SK-N-SH treated with all-trans-retinoic acid at 6 μM for 48 hours (cell line): ENCODE measurements at regions not wholly inside any gene's neighbourhood (a gene's known extent, or its start where the extent isn't known, plus 50 kb on each side); places are given as distances from the start of the nearest gene placed in this dataset.

ENCODE experiments used
- ATAC-seq: fragments of 200-7000 bp; cut with Tn5 transposase; 3 replicates; pipeline ENCODE4 v1.9.1; 2020; ENCODE audit warnings: mild to moderate bottlenecking, moderate library complexity
- ARNTL ChIP-seq: fragments of 450-650 bp; formaldehyde crosslinking; IDR thresholded peaks from 2 replicates; pipeline ENCODE4 v1.5.0; 2020; ENCODE audit warnings: low read depth, mild to moderate bottlenecking, moderate library complexity, borderline replicate concordance
- BACH2 ChIP-seq: fragments of 250-450 bp; sonication (Bioruptor Pico); IDR thresholded peaks from 2 replicates; pipeline ENCODE4 v1.9.0; 2021; ENCODE audit warnings: mild to moderate bottlenecking, borderline replicate concordance
- CREB5 ChIP-seq: fragments of 250-450 bp; sonication (Bioruptor Pico); IDR thresholded peaks from 2 replicates; pipeline ENCODE4 v1.5.1; 2020; ENCODE audit warnings: low read depth, mild to moderate bottlenecking, moderate library complexity
- CSDC2 ChIP-seq: fragments of 250-450 bp; sonication (Bioruptor Pico); IDR thresholded peaks from 2 replicates; pipeline ENCODE4 v1.5.0; 2020; ENCODE audit warnings: mild to moderate bottlenecking, moderate library complexity
- CSRNP3 ChIP-seq: fragments of 250-450 bp; sonication (Bioruptor Pico); IDR thresholded peaks from 2 replicates; pipeline ENCODE4 v1.5.1; 2021; ENCODE audit warnings: mild to moderate bottlenecking, moderate library complexity
- ESRRG ChIP-seq: fragments of 250-450 bp; sonication (Bioruptor Pico); IDR thresholded peaks from 2 replicates; pipeline ENCODE4 v1.6.1; 2021; ENCODE audit warnings: mild to moderate bottlenecking
- GLIS3 ChIP-seq: fragments of 250-450 bp; sonication (Bioruptor Pico); IDR thresholded peaks from 2 replicates; pipeline ENCODE4 v1.5.0; 2020; ENCODE audit warnings: mild to moderate bottlenecking, moderate library complexity
- ISL1 ChIP-seq: fragments of 250-450 bp; sonication (Bioruptor Pico); IDR thresholded peaks from 2 replicates; pipeline ENCODE4 v2.1.2; 2022; ENCODE audit warnings: mild to moderate bottlenecking, moderate library complexity
- OSR1 ChIP-seq: fragments of 250-450 bp; sonication (Bioruptor Pico); IDR thresholded peaks from 2 replicates; pipeline ENCODE4 v1.8.0; 2022; ENCODE audit warnings: moderate library complexity, mild to moderate bottlenecking, inconsistent platforms
- PATZ1 ChIP-seq: fragments of 250-450 bp; sonication (Bioruptor Pico); IDR thresholded peaks from 2 replicates; pipeline ENCODE4 v1.8.0; 2020; ENCODE audit warnings: mild to moderate bottlenecking, moderate library complexity, borderline replicate concordance
- POU6F1 ChIP-seq: fragments of 250-450 bp; sonication (Bioruptor Pico); IDR thresholded peaks from 2 replicates; pipeline ENCODE4 v1.8.0; 2021; ENCODE audit warnings: low read depth, mild to moderate bottlenecking, moderate library complexity, borderline replicate concordance
- PPARA ChIP-seq: fragments of 250-450 bp; sonication (Bioruptor Pico); IDR thresholded peaks from 2 replicates; pipeline ENCODE4 v1.5.0; 2020; ENCODE audit warnings: mild to moderate bottlenecking, borderline replicate concordance
- RARB ChIP-seq: fragments of 250-450 bp; sonication (Bioruptor Pico); IDR thresholded peaks from 2 replicates; pipeline ENCODE4 v1.8.0; 2021; ENCODE audit warnings: mild to moderate bottlenecking, moderate library complexity
- SNAI2 ChIP-seq: fragments of 250-450 bp; sonication (Bioruptor Pico); IDR thresholded peaks from 2 replicates; pipeline ENCODE4 v1.5.0; 2020; ENCODE audit warnings: mild to moderate bottlenecking, moderate library complexity
- TCF4 ChIP-seq: fragments of 250-450 bp; sonication (Bioruptor Pico); IDR thresholded peaks from 2 replicates; pipeline ENCODE4 v1.8.0; 2021; ENCODE audit warnings: mild to moderate bottlenecking, moderate library complexity, borderline replicate concordance
- TOX ChIP-seq: fragments of 250-450 bp; sonication (Bioruptor Pico); IDR thresholded peaks from 2 replicates; pipeline ENCODE4 v1.8.0; 2021; ENCODE audit warnings: mild to moderate bottlenecking, moderate library complexity, borderline replicate concordance
- TSHZ2 ChIP-seq: fragments of 250-450 bp; sonication (Bioruptor Pico); IDR thresholded peaks from 2 replicates; pipeline ENCODE4 v1.5.0; 2020; ENCODE audit warnings: mild to moderate bottlenecking, moderate library complexity
- ZC3H10 ChIP-seq: fragments of 250-450 bp; sonication (Bioruptor Pico); IDR thresholded peaks from 2 replicates; pipeline ENCODE4 v1.5.1; 2021; ENCODE audit warnings: mild to moderate bottlenecking, moderate library complexity
- ZFP3 ChIP-seq: fragments of 250-450 bp; sonication (Bioruptor Pico); IDR thresholded peaks from 2 replicates; pipeline ENCODE4 v1.5.0; 2020; ENCODE audit warnings: mild to moderate bottlenecking, moderate library complexity
- ZFP30 ChIP-seq: fragments of 450-650 bp; formaldehyde crosslinking; IDR thresholded peaks from 2 replicates; pipeline ENCODE4 v1.5.0; 2022; ENCODE audit warnings: mild to moderate bottlenecking, moderate library complexity
- ZNF565 ChIP-seq: fragments of 450-650 bp; formaldehyde crosslinking; conservative IDR thresholded peaks from 2 replicates; pipeline ENCODE4 v1.5.0; 2020; ENCODE audit warnings: low read depth, mild to moderate bottlenecking, moderate library complexity
- ZNF70 ChIP-seq: fragments of 450-650 bp; formaldehyde crosslinking; IDR thresholded peaks from 2 replicates; pipeline ENCODE4 v1.5.0; 2020; ENCODE audit warnings: mild to moderate bottlenecking, moderate library complexity
- ZNF8 ChIP-seq: fragments of 450-650 bp; formaldehyde crosslinking; IDR thresholded peaks from 2 replicates; pipeline ENCODE4 v1.5.0; 2020; ENCODE audit warnings: mild to moderate bottlenecking, moderate library complexity

- no peak for ATAC-seq
- TF ChIP-seq SNAI2 (CRISPR knock-in tag) = no peak
Measured at GRCh38 chr7:46751471-46751870, 830.4 kb upstream of the IGFBP3 start.

- no peak for ATAC-seq
- TF ChIP-seq CREB5 (CRISPR knock-in tag) (no peak), ISL1 (CRISPR knock-in tag) (no peak), ZNF8 (CRISPR knock-in tag) (no peak), CSRNP3 (CRISPR knock-in tag) (no peak), TCF4 (CRISPR knock-in tag) (no peak), CSDC2 (CRISPR knock-in tag) (no peak), TSHZ2 (CRISPR knock-in tag) (no peak), ZFP30 (no peak), TOX (CRISPR knock-in tag) (no peak), OSR1 (no peak), ESRRG (CRISPR knock-in tag) (no peak), ZC3H10 (CRISPR knock-in tag) (no peak), ZFP3 (no peak), GLIS3 (CRISPR knock-in tag) (no peak), ZNF70 (CRISPR knock-in tag) (no peak), PATZ1 (CRISPR knock-in tag) (no peak), RARB (no peak), ARNTL (no peak), POU6F1 (no peak), PPARA (no peak)
Measured at GRCh38 chr7:46750321-46750865, 829.3 kb upstream of the IGFBP3 start.

- no peak for ATAC-seq
- TF ChIP-seq BACH2 (CRISPR knock-in tag) (no peak), ZFP30 (no peak), ESRRG (CRISPR knock-in tag) (no peak), PPARA (no peak), ZNF70 (CRISPR knock-in tag) (no peak), GLIS3 (CRISPR knock-in tag) (no peak), ZC3H10 (CRISPR knock-in tag) (no peak), TCF4 (CRISPR knock-in tag) (no peak), CSRNP3 (CRISPR knock-in tag) (no peak), ZNF565 (CRISPR knock-in tag) (no peak), ZNF8 (CRISPR knock-in tag) (no peak), CREB5 (CRISPR knock-in tag) (no peak), POU6F1 (no peak), TOX (CRISPR knock-in tag) (no peak), ARNTL (no peak), ISL1 (CRISPR knock-in tag) (no peak)
Measured at GRCh38 chr7:46747869-46748576, 827.0 kb upstream of the IGFBP3 start.
